ENCODE measurements at regions not wholly inside any gene's neighbourhood (a gene's known extent, or its start where the extent isn't known, plus 50 kb on each side); places are given as distances from the start of the nearest gene placed in this dataset.

- TF ChIP-seq, protein P1, sequence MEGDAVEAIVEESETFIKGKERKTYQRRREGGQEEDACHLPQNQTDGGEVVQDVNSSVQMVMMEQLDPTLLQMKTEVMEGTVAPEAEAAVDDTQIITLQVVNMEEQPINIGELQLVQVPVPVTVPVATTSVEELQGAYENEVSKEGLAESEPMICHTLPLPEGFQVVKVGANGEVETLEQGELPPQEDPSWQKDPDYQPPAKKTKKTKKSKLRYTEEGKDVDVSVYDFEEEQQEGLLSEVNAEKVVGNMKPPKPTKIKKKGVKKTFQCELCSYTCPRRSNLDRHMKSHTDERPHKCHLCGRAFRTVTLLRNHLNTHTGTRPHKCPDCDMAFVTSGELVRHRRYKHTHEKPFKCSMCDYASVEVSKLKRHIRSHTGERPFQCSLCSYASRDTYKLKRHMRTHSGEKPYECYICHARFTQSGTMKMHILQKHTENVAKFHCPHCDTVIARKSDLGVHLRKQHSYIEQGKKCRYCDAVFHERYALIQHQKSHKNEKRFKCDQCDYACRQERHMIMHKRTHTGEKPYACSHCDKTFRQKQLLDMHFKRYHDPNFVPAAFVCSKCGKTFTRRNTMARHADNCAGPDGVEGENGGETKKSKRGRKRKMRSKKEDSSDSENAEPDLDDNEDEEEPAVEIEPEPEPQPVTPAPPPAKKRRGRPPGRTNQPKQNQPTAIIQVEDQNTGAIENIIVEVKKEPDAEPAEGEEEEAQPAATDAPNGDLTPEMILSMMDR (IDR thresholded peaks at IDR 0.05 in 8 of 11, conservative IDR thresholded peaks at IDR 0.05 in 3 of 11) = no peak
- no peak for TF ChIP-seq POLR2A (IDR thresholded peaks at IDR 0.05)
- no peak for TF ChIP-seq POLR2AphosphoS5 (IDR thresholded peaks at IDR 0.05)
Observed at GRCh38 chr16:73846007-73846330, 450.6 kb upstream of the PSMD7 start.

Data from spleen (tissue), 7 donors.